NCI-H1092 (cell line): ENCODE measurements at regions not wholly inside any gene's neighbourhood (a gene's known extent, or its start where the extent isn't known, plus 50 kb on each side); places are given as distances from the start of the nearest gene placed in this dataset.

ENCODE experiments used
- DNase-seq: peaks from one replicate; lab custom pipeline; 2025; lab: John Stamatoyannopoulos, UW

DNA sequence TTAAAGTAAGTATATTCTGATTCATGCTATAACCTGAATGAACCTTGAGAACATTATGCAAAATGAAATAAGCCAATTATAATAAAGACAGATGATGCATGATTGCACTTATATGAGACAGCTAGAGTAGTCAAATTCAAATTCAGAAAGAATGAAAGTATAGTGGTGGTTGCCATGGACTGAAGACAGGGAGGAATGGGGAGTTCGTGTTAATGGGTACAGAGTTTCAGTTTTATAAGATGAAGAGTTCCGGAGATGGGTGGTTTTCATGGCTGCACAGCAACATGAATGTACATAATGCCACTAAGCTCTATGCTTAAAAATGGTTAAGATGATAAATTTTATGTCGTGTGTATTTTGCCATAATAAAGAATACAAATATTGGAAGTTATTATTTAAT, 751.2 kb downstream of the TSN start:
- no peak for DNase-seq

GRCh38 chr2:122507261-122507660, 751.8 kb downstream of the TSN start:
- no peak for DNase-seq

- DNase-seq = no peak
Observed at GRCh38 chr2:122512091-122512490, 756.6 kb downstream of the TSN start.

GRCh38 chr2:122514451-122514996, 759.1 kb downstream of the TSN start:
- peak; percentile 20 for DNase-seq

GRCh38 chr2:122515731-122516290, 760.4 kb downstream of the TSN start:
- no peak for DNase-seq

DNA sequence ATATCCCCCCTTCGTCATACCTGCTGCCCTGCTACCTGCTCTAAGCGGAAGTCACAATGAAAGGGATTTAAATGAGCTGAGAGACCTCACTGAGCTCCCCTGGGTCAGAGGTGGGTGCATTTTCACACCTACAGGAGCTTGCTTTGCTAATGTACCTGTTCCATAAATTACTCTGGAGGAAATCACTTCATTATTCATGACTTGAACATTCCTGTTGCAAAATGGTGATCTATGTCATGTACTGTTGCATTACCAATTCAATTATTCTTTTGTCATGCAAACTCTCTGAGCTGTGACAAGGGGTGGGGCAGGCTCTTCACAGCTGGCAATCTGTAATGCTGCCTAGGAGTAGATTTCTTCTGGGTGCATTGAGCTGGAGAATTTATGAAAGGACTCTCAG, 761.3 kb downstream of the TSN start:
- no peak for DNase-seq

- DNase-seq = no peak
Observed at GRCh38 chr2:122519366-122519765, 763.9 kb downstream of the TSN start.

DNA sequence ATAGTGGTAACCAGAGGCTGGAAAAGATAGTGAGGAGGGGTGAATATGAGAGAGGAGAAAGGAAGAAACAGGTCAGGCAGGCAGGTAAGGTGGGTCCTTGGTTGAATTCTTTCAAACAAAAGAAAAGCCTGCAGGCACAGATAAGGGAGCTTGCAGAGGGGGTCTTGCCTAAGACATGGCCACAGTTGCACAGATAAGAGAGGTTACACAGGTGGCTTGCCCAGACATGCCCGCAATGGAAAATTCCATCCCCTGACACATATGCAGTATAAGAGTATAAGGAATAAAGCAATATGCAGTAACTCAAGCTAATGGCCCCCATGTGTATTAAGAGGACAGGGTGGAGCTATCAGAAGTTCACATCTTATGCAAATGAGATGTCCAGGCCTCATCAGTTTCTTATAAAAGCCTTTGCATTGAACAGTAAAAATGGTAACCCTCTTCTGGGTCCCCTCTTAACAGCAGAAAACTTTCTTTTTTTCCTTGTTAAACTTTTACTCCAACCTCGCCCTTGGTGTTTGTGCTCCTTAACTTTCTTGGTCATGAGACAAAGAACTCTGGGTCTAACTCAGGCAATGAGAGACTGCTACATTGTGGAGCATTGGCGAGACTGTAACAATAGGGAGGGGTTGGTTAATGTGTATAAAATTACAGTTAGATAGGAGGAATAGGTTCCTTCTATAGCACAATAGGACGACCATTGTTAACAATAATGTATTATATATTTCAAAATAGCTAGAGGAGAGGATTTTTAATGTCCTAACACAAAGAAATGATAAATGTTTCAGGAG, 764.6 kb downstream of the TSN start:
- DNase-seq = no peak

DNA sequence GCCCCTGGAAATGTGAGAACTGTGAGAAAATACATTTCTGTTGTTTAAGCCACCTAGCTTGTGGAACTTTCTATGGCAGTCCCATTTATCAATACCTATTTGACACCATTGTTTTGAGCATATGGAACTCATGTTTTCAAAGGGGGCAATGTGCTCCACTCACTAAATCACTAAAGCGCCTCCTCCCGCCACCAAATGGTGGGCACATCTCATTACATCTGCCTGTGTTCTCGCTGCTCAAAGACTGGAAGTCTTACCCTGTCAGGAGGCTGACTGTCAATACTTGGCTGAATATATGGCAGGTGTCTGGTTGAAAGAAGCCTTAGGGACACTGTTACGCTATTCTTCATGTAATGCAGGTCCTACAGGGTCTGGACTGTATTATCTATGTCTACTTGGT, 767.7 kb downstream of the TSN start:
- no peak for DNase-seq

DNA sequence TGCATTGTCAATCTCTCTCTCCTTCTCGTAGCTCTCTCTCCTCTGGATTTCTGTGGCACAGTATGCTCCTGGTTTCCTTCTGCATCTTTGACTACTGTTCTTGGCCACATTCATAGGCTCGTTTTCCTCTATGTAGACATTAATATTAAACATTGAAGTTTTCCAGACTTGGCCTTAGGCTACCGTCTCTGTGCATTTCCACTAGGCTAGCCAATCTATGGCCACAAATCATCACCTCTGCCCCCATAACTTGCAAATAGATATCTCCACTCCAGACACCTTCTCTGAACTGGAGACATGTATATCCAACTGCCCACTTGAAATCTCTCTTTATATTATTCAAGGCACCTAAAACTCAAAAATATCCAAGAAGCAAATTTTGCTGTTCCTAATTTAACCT, 768.5 kb downstream of the TSN start:
- no peak for DNase-seq

DNA sequence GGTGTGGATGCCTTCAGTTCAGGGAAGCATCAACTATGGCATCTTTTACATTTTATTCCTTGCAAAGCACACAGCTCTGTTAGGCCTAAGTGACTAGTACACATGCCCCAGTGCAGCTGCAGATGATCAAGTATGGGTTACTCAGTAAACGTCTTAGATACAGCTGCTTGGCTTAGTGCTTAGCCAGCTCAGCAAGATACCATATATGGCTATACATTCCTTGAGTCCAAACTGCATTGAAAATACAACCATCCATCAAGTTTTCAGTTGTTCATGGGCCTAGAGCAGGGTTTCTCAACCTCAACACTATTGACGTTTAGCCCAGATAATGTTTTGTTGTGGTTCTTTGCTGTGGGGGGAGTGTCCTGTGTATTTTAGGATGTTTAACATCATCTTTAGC, 769.9 kb downstream of the TSN start:
- no peak for DNase-seq

DNA sequence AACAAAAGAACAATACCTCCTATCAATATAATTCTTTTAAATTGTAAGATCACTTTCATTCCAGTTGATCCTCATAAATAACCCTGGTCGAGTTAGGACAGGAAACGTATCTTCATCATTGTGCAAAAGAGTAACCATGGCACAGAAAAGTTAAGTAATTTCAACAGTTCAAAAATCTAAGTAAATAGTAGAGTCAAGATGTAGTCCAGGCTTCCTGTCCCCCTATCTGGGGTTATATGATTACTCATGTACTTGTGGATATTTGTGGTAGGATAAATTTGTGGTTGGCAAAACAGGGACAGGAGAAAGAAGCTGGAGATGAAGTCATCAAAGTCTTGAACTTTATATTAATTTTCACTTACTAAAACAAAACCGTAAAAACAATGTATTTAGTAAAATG, 772.6 kb downstream of the TSN start:
- no peak for DNase-seq

- DNase-seq = no peak
Observed at GRCh38 chr2:122528958-122529705, 773.7 kb downstream of the TSN start.

DNA sequence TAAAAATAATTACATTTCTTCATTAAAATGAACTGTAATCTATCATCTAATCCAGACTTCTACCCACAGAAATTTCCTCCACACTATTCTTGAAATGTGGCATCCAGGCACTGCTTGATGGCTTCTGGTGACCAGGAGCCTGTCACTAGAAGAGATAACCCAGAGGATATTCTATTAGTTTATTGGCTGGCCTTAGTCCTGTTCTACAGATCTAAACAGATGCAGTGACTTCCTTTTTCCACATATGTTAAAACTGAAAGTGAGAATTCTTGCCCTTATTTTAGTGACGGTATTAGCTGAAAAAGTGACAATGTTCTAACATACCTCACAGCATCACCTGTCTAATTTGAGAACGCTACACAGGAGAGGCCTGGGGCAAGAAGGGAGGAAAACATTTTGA, 775.4 kb downstream of the TSN start:
- no peak for DNase-seq

DNA sequence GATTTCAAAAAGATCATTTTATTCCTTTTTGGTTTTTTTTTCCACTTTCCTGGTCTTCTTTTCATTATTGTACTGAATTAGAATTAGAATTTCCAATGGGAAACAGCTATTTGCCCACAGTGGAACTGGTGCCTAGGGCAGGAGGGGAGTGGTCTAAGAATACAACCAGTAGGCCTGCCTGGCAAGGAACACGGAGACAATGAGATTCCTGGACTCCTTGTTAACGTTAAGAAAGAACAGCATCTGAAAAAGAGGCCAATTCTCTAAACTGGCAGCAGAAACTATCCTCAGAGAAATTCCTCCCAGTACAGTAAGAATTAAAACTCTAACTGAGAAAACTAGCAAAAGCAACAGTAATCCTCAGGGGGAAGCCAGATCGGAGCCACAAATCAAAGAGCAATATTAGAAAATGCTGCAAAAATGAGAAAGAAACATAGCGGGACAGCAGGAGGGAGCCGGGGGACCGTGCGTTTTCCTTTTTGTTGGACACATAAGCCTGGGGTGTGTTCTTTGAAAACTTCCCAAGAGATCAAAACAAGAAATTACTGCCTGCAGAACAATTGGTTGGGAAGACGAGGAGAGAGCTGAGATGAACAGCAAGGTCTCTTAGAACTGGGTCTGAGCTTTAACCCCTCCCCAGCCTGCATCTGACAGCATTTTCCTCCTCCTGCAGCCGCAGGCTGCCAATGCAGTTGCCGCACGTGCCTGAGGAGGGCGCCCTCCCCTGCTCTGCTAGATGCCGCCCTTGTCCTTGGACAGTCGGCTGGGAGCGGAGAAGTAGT, 776.0 kb downstream of the TSN start:
- no peak for DNase-seq

- DNase-seq = no peak
Observed at GRCh38 chr2:122532072-122532344, 776.6 kb downstream of the TSN start.

DNA sequence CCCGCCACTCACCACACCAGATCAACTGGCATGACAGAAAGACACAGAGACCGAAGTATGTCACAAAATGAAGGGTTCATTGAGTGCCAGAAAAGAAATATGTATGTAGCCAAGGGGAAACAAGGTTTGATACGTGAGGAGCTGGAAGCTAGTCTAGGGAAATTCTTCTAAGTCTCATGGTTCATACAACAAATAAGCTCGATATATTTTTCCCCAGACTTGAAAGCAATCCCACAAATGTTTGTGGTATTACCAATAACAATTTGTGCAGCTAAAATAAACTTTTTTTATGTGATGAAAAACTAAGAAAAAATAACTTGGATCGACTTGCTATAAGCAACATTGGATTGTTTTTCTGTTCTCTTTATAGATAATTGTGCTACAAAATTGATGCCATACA, 777.0 kb downstream of the TSN start:
- DNase-seq = no peak

DNA sequence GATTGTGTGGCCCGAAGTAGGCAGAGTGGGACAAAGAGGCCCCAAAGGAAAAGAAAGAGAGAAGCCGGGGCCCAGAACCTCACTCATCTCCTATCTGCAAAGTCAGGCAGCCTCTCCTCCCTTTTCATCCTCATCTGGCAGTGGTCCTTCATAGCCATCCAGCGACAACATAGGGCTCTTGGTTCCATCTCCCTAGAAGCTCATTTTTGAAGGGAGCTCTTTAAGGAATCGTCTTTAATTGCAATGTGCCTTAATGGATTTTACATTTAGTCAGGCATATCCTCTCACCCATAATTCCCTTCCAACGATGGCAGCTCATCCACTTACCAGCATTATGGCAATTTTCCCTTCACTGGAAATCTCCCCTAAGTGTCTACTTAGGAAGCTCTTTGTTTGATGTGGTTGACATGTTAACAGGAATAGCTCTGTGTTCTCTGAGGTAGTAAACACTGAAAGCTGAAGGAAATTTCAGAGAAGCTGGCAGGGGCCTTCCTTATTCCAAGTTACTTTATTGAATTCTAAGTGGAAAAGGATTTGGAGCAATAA, 780.6 kb downstream of the TSN start:
- no peak for DNase-seq

DNA sequence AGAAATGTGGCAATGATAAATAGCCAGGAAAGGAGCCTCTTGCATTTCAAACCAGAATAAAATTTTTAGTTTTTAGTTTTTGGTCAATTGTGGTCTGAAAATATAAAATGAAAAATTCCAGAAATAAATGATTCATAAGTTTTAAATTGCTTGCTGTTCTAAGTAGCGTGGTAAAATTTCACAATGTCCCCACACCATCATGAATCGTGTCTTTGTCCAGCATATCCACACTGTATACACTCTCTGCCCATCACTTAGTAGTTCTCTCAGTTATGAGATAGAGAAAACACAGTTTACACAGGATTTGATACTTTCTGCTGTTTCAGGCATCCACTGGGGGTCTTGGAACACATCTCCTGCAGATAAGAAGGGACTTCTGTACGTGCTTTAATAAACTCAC, 783.9 kb downstream of the TSN start:
- no peak for DNase-seq

- DNase-seq = no peak
Observed at GRCh38 chr2:122539920-122540319, 784.5 kb downstream of the TSN start.

DNA sequence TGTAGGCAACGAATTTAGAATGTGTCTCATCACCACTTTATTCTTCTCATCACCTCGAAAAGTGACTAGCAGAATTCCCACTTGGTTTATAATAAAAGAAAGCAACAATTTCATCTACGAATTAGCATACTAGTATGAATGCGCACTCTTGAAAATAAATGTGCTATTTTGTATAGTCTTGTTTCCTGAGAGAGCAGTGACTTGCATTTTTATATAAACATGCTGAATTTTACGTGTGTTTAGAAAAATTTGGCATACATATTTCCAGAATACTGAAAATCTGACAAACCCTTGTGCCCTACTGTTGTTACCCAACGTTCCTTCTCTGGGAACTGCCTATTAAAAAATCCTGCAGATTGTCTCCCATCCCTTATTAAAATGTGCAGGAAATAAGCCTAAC, 786.8 kb downstream of the TSN start:
- DNase-seq = no peak

DNA sequence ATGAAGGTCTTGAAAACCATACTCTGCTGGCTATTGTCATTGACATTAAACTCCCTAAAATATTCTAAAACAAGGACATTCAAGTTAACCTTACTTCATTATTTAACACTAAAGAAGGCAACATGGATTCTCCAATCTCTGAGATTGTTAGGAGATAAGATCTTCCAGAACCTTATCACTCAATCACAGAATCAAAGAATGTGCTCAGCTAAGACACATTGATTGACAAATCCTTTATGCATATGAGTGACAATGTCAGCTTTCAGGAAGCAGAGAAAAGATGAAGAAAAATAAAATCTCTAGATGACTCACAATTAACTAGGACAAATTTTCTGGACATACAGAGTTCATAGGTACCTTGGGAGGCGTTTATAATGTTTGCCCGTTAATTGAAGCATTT, 787.2 kb downstream of the TSN start:
- DNase-seq = no peak
